ENCODE measurements at regions not wholly inside any gene's neighbourhood (a gene's known extent, or its start where the extent isn't known, plus 50 kb on each side); places are given as distances from the start of the nearest gene placed in this dataset.

GRCh38 chr2:2731101-2731815, 400.2 kb upstream of the MYT1L start:
- no peak overlapping the region for H3K27ac ChIP-seq
- H3K4me2 ChIP-seq, result no peak overlapping the region
- no peaks in the 10 kb centered on the region for H3K9me3 ChIP-seq (ENCODE audit: low read depth)
- no peak for DNase-seq (ENCODE audit: low spot score)
- no peaks in the 10 kb centered on the region for H4K20me1 ChIP-seq (ENCODE audit: insufficient read depth, poor library complexity, severe bottlenecking)
- WGBS (ENCODE audit: low lambda C conversion rate, missing lambda C conversion rate), result 91% methylated on average over 21 of the region's 21 CpGs
- H2AFZ ChIP-seq, result no peak overlapping the region
- H3K9me2 ChIP-seq (replicated peaks; ENCODE audit: insufficient read depth), result no peaks in the 10 kb centered on the region
- no peaks in the 10 kb centered on the region for H3K27me3 ChIP-seq
- TF ChIP-seq CTCF (IDR thresholded peaks at IDR 0.05; ENCODE audit: poor library complexity) (no peak), EZH2 (IDR thresholded peaks at IDR 0.05; ENCODE audit: borderline replicate concordance) (no peak), EZH2phosphoT487 (IDR thresholded peaks at IDR 0.05; ENCODE audit: low read depth, severe bottlenecking, unreplicated experiment) (no peak)
- H3K4me1 ChIP-seq (ENCODE audit: insufficient read depth), result no peaks in the 10 kb centered on the region
- no peaks in the 10 kb centered on the region for H3K79me2 ChIP-seq
- no peaks in the 10 kb centered on the region for H3K36me3 ChIP-seq (replicated peaks; ENCODE audit: insufficient read depth, low read depth)
- no peak overlapping the region for H3K4me3 ChIP-seq

- Histone ChIP-seq H3K4me1 (ENCODE audit: insufficient read depth) (no peaks in the 10 kb centered on the region), H3K4me2 (no peak overlapping the region), H3K79me2 (no peaks in the 10 kb centered on the region), H3K4me3 (no peak overlapping the region), H3K9me2 (replicated peaks; ENCODE audit: insufficient read depth) (no peaks in the 10 kb centered on the region), H3K36me3 (replicated peaks; ENCODE audit: insufficient read depth, low read depth) (no peaks in the 10 kb centered on the region), H2AFZ (no peak overlapping the region), H3K27me3 (no peaks in the 10 kb centered on the region), H3K9me3 (ENCODE audit: low read depth) (no peaks in the 10 kb centered on the region), H3K27ac (no peak overlapping the region), H4K20me1 (ENCODE audit: insufficient read depth, poor library complexity, severe bottlenecking) (no peaks in the 10 kb centered on the region)
- TF ChIP-seq EZH2 (IDR thresholded peaks at IDR 0.05; ENCODE audit: borderline replicate concordance), result no peak
- TF ChIP-seq CTCF (IDR thresholded peaks at IDR 0.05; ENCODE audit: poor library complexity), result no peak
- TF ChIP-seq EZH2phosphoT487 (IDR thresholded peaks at IDR 0.05; ENCODE audit: low read depth, severe bottlenecking, unreplicated experiment), result no peak
- no peak for DNase-seq (ENCODE audit: low spot score)
- 92% methylated on average over 18 of the region's 18 CpGs for WGBS (ENCODE audit: low lambda C conversion rate, missing lambda C conversion rate)
These were observed 399.3 kb upstream of the MYT1L start for GRCh38 chr2:2730301-2730833.

GRCh38 chr2:2729246-2729645, 398.2 kb upstream of the MYT1L start:
- no peak overlapping the region for H2AFZ ChIP-seq
- no peaks in the 10 kb centered on the region for H3K9me2 ChIP-seq (replicated peaks; ENCODE audit: insufficient read depth)
- no peaks in the 10 kb centered on the region for H4K20me1 ChIP-seq (ENCODE audit: insufficient read depth, poor library complexity, severe bottlenecking)
- no peaks in the 10 kb centered on the region for H3K79me2 ChIP-seq
- H3K4me1 ChIP-seq (ENCODE audit: insufficient read depth), result no peaks in the 10 kb centered on the region
- no peak overlapping the region for H3K27ac ChIP-seq
- DNase-seq (ENCODE audit: low spot score), result no peak
- no peaks in the 10 kb centered on the region for H3K36me3 ChIP-seq (replicated peaks; ENCODE audit: insufficient read depth, low read depth)
- no peaks in the 10 kb centered on the region for H3K27me3 ChIP-seq
- 89% methylated on average over 9 of the region's 9 CpGs for WGBS (ENCODE audit: low lambda C conversion rate, missing lambda C conversion rate)
- H3K4me3 ChIP-seq, result no peak overlapping the region
- TF ChIP-seq CTCF (IDR thresholded peaks at IDR 0.05; ENCODE audit: poor library complexity) (no peak), EZH2phosphoT487 (IDR thresholded peaks at IDR 0.05; ENCODE audit: low read depth, severe bottlenecking, unreplicated experiment) (no peak)
- no peak overlapping the region for H3K4me2 ChIP-seq
- no peaks in the 10 kb centered on the region for H3K9me3 ChIP-seq (ENCODE audit: low read depth)
